Adrenal gland (tissue), 5 donors: ENCODE measurements at regions not wholly inside any gene's neighbourhood (a gene's known extent, or its start where the extent isn't known, plus 50 kb on each side); places are given as distances from the start of the nearest gene placed in this dataset.

Source experiments
- CTCF ChIP-seq, 6 experiments: fragments of 450-650 bp in 4 of 6; fragments of 200-600 bp in 2 of 6; sonication (generic) in 1 of 6; IDR thresholded peaks; 1 replicate in 5 of 6; 2 replicates in 1 of 6; pipeline versions ENCODE4 v1.5.1 to v1.8.0; 2016 to 2021; ENCODE audit warnings: antibody characterized with exemption in 6 of 6, mild to moderate bottlenecking in 2 of 6, moderate library complexity in 1 of 6
- POLR2A ChIP-seq, 2 donors: fragments of 450-650 bp; IDR thresholded peaks; one replicate each; pipeline ENCODE4 v1.6.1; 2017; ENCODE audit warnings: antibody characterized with exemption in 2 of 2, mild to moderate bottlenecking in 2 of 2, moderate library complexity in 1 of 2
- donor health status: DM: no; HTN: no; CAD: no.

- TF ChIP-seq CTCF (IDR thresholded peaks at IDR 0.05) (no peak), POLR2A (IDR thresholded peaks at IDR 0.05) (no peak)
These were observed 111.6 kb upstream of the FGGY start for GRCh38 chr1:59185163-59185860.
